ENCODE measurements at regions not wholly inside any gene's neighbourhood (a gene's known extent, or its start where the extent isn't known, plus 50 kb on each side); places are given as distances from the start of the nearest gene placed in this dataset.

- TF ChIP-seq CTCF (IDR thresholded peaks at IDR 0.05; ENCODE audit: low read depth, low read length) = no peak
- H3K4me3 ChIP-seq (ENCODE audit: low read depth, low read length) = no peak overlapping the region
- no peak for DNase-seq (ENCODE audit: low read depth, low spot score)
- in situ Hi-C loops (cut with HindIII; ENCODE audit: low sequenced_read_pairs) = no loop called here
Measured at GRCh38 chr4:186003746-186004145, 65.2 kb upstream of the TLR3 start.

- DNase-seq (ENCODE audit: low read depth, low spot score) = no peak
- in situ Hi-C loops (cut with HindIII; ENCODE audit: low sequenced_read_pairs) = no loop called here
- no peak overlapping the region for H3K4me3 ChIP-seq (ENCODE audit: low read depth, low read length)
- no peak for TF ChIP-seq CTCF (IDR thresholded peaks at IDR 0.05; ENCODE audit: low read depth, low read length)
Measured at GRCh38 chr4:186008057-186008456, 60.9 kb upstream of the TLR3 start.

- DNase-seq (ENCODE audit: low read depth, low spot score) = no peak
- TF ChIP-seq CTCF (IDR thresholded peaks at IDR 0.05; ENCODE audit: low read depth, low read length) = no peak
- no peak overlapping the region for H3K4me3 ChIP-seq (ENCODE audit: low read depth, low read length)
- in situ Hi-C loops (cut with HindIII; ENCODE audit: low sequenced_read_pairs) = no loop called here
Measured at GRCh38 chr4:186009976-186010375, 59.0 kb upstream of the TLR3 start.

GRCh38 chr4:186010821-186011220, 58.1 kb upstream of the TLR3 start:
- no peak for TF ChIP-seq CTCF (IDR thresholded peaks at IDR 0.05; ENCODE audit: low read depth, low read length)
- H3K4me3 ChIP-seq (ENCODE audit: low read depth, low read length) = no peak overlapping the region
- DNase-seq (ENCODE audit: low read depth, low spot score) = no peak
- in situ Hi-C loops (cut with HindIII; ENCODE audit: low sequenced_read_pairs) = no loop called here

GRCh38 chr4:186012071-186012470, 56.9 kb upstream of the TLR3 start:
- in situ Hi-C loops (cut with HindIII; ENCODE audit: low sequenced_read_pairs) = no loop called here
- no peak for DNase-seq (ENCODE audit: low read depth, low spot score)
- H3K4me3 ChIP-seq (ENCODE audit: low read depth, low read length) = no peak overlapping the region
- TF ChIP-seq CTCF (IDR thresholded peaks at IDR 0.05; ENCODE audit: low read depth, low read length) = no peak

- H3K4me3 ChIP-seq (ENCODE audit: low read depth, low read length) = no peak overlapping the region
- no peak for TF ChIP-seq CTCF (IDR thresholded peaks at IDR 0.05; ENCODE audit: low read depth, low read length)
- no peak for DNase-seq (ENCODE audit: low read depth, low spot score)
- in situ Hi-C loops (cut with HindIII; ENCODE audit: low sequenced_read_pairs) = no loop called here
Measured at GRCh38 chr4:186013419-186014186, 55.4 kb upstream of the TLR3 start.
